Ascending aorta (tissue), 2 donors: ENCODE measurements at regions not wholly inside any gene's neighbourhood (a gene's known extent, or its start where the extent isn't known, plus 50 kb on each side); places are given as distances from the start of the nearest gene placed in this dataset.

Experiments used
- DNase-seq, 2 donors: peaks; one replicate each; pipeline ENCODE4 v3.0.0-alpha.2; 2019; ENCODE audit warnings: low spot score in 2 of 2
- H3K27ac ChIP-seq, 2 donors: fragments of 200-600 bp; sonication (generic); one replicate each; pipeline ENCODE4 v1.5.1; 2016 to 2017; ENCODE audit warnings: mild to moderate bottlenecking in 1 of 2
- H3K27me3 ChIP-seq: fragments of 200-600 bp; sonication (generic); one replicate; pipeline ENCODE4 v1.5.1; 2017
- H3K36me3 ChIP-seq, 2 donors: fragments of 200-600 bp; sonication (generic); one replicate each; pipeline ENCODE4 v1.5.1; 2016
- H3K4me1 ChIP-seq, 2 donors: fragments of 200-600 bp; sonication (generic); one replicate each; pipeline ENCODE4 v1.5.1; 2016 to 2017; ENCODE audit warnings: mild to moderate bottlenecking in 1 of 2
- H3K4me3 ChIP-seq, 2 donors: fragments of 200-600 bp; sonication (generic); one replicate each; pipeline ENCODE4 v1.5.1; 2016 to 2017; ENCODE audit warnings: mild to moderate bottlenecking in 1 of 2
- H3K9me3 ChIP-seq, 2 donors: fragments of 200-600 bp; sonication (generic); one replicate each; pipeline ENCODE4 v1.5.1; 2016
- intact Hi-C: fragments of 100-400 bp; cut with DNase I; formaldehyde crosslinking; loops from one replicate; pipeline ENCODE4 v1.15.1; 2023
- TF ChIP-seq, protein P1 (sequence below), 3 experiments: fragments of 200-600 bp in 2 of 3; fragments of 450-650 bp in 1 of 3; sonication (generic) in 2 of 3; IDR thresholded peaks; one replicate each; pipeline ENCODE4 v1.5.1; 2016 to 2019; ENCODE audit warnings: antibody characterized with exemption in 3 of 3, mild to moderate bottlenecking in 1 of 3, moderate library complexity in 1 of 3

DNA sequence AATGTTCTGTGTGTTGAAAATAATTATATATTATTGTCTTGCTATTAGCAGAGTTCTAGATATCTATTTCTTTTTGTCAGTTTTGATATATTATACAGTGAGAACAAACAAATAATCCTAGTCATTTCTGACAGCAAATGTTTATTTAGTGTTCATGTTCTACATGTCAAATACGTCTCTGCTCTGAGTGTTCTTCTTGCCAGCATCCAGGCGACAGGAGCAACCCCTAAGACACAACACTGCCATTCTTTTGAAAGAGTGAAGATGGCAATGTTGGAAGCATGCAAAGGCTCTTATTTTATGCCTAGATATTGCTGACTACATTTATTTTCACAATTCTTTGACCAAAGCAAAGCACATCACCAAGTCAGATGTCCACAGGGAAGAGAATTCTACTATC, 1556.6 kb upstream of the TMEFF2 start:
- H3K27ac ChIP-seq, result no peak overlapping the region
- no peak for DNase-seq
- H3K27me3 ChIP-seq, result no peaks in the 10 kb centered on the region
- H3K36me3 ChIP-seq, result no peaks in the 10 kb centered on the region
- intact Hi-C loops, result no loop called here
- H3K4me1 ChIP-seq, result no peaks in the 10 kb centered on the region
- TF ChIP-seq, protein P1, sequence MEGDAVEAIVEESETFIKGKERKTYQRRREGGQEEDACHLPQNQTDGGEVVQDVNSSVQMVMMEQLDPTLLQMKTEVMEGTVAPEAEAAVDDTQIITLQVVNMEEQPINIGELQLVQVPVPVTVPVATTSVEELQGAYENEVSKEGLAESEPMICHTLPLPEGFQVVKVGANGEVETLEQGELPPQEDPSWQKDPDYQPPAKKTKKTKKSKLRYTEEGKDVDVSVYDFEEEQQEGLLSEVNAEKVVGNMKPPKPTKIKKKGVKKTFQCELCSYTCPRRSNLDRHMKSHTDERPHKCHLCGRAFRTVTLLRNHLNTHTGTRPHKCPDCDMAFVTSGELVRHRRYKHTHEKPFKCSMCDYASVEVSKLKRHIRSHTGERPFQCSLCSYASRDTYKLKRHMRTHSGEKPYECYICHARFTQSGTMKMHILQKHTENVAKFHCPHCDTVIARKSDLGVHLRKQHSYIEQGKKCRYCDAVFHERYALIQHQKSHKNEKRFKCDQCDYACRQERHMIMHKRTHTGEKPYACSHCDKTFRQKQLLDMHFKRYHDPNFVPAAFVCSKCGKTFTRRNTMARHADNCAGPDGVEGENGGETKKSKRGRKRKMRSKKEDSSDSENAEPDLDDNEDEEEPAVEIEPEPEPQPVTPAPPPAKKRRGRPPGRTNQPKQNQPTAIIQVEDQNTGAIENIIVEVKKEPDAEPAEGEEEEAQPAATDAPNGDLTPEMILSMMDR (IDR thresholded peaks at IDR 0.05), result no peak
- H3K9me3 ChIP-seq, result no peaks in the 10 kb centered on the region
- H3K4me3 ChIP-seq, result no peak overlapping the region

DNA sequence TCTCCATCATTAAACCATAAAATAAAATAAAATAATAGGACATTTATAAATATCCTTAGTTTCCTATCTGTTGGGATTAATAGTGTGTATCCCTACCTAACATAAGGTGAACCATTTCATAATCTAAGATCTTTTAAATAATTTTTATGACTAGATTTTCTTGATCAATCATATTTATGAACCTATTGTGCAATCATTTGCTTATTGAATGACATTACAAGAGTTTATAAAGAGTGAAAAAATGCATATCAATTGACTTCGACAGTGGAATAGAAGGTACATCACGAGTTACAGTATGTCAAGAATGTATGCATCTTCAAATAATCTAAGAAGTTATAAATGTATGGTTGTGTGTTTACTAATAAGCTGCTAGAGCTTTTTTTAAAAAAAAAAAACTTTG, 1554.8 kb upstream of the TMEFF2 start:
- no peaks in the 10 kb centered on the region for H3K27me3 ChIP-seq
- no peaks in the 10 kb centered on the region for H3K4me1 ChIP-seq
- H3K27ac ChIP-seq, result no peak overlapping the region
- intact Hi-C loops, result no loop called here
- no peak for DNase-seq
- no peaks in the 10 kb centered on the region for H3K9me3 ChIP-seq
- no peaks in the 10 kb centered on the region for H3K36me3 ChIP-seq
- TF ChIP-seq, protein P1 (IDR thresholded peaks at IDR 0.05), result no peak
- H3K4me3 ChIP-seq, result no peak overlapping the region

DNA sequence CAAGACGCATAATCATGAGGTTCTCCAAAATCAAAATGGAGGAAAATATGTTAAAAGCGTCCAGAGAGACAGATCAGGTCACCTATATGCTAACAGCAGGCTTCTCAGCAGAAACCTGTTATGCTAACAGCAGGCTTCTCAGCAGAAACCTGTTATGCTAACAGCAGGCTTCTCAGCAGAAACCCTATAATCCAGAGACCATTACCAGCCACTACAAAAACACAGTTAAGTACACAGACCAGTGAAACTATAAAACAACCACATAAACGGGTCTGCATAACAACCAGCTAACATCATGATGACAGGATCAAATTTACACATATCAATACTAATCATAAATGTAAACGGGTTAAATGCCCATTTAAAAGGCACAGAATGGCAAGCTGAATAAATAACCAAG, 1548.4 kb upstream of the TMEFF2 start:
- Histone ChIP-seq H3K4me3 (no peak overlapping the region), H3K27ac (no peak overlapping the region), H3K36me3 (no peaks in the 10 kb centered on the region), H3K4me1 (no peaks in the 10 kb centered on the region), H3K9me3 (no peaks in the 10 kb centered on the region), H3K27me3 (no peaks in the 10 kb centered on the region)
- intact Hi-C loops, result no loop called here
- no peak for DNase-seq
- TF ChIP-seq, protein P1 (IDR thresholded peaks at IDR 0.05), result no peak

DNA sequence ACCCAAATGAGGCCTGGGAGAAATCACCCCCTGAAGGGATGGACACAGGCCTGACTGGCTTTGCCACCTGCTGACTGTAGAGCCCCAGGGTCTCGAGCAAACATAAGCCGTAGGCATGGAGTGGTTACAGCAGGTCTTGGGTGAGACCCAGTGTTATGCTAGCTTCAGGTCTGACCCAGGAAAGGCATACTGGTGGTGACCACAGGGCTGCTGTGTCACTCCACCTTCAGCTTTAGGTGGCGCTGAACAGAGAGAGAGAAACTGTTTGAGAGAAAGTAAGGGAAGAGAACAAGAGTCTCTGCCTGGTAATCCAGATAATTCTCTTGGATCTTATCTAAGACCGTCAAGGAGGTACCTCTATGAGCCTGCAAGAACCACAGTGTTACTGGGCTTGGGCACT, 1544.2 kb upstream of the TMEFF2 start:
- Histone ChIP-seq H3K36me3 (no peaks in the 10 kb centered on the region), H3K27ac (no peak overlapping the region), H3K4me1 (no peaks in the 10 kb centered on the region), H3K9me3 (no peaks in the 10 kb centered on the region), H3K4me3 (no peak overlapping the region), H3K27me3 (no peaks in the 10 kb centered on the region)
- TF ChIP-seq, protein P1 (IDR thresholded peaks at IDR 0.05), result no peak
- DNase-seq, result no peak
- intact Hi-C loops, result no loop called here

DNA sequence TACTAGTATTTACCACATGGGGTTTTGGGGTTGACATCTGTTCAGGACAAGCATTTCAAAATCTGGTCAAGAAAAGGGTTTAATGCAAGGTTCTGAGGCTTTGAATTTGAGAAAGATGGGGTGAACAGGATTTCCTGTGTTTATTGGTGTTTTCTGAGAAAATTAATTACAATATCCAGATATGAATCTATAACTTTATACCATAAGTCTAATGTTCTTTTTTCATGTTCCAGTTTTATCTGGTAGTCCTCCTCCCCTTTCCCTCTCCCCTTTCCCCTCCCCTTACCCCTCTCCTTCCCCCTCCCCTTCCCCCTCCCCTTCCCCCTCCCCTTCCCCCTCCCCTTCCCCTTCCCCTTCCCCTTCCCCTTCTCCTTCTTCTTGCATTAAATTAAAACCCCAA, 1518.2 kb upstream of the TMEFF2 start:
- no peak for DNase-seq
- Histone ChIP-seq H3K36me3 (no peaks in the 10 kb centered on the region), H3K9me3 (no peaks in the 10 kb centered on the region), H3K4me1 (no peaks in the 10 kb centered on the region), H3K27me3 (peaks cover under 1% of the 10 kb centered on the region), H3K27ac (no peak overlapping the region), H3K4me3 (no peak overlapping the region)
- intact Hi-C loops, result no loop called here
- TF ChIP-seq, protein P1 (IDR thresholded peaks at IDR 0.05), result no peak

DNA sequence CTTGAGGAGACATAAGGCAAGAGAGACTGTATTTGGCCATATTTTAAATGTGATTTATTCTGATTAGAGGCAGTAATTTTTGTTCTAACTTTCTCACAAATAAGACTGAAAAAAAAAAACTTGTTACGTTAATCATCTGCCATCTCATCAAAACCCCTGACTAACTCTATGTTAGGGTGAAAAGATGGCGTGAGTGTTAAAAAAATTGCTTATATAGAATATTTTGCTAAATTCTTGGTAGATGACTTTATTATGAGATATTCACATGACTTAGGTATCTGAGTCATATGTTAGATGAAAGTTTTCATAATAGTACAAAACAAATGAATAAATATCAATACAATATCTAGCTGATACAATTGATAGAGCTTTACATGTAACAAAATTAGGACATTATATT, 1508.7 kb upstream of the TMEFF2 start:
- Histone ChIP-seq H3K4me1 (no peaks in the 10 kb centered on the region), H3K27ac (no peak overlapping the region), H3K27me3 (no peaks in the 10 kb centered on the region), H3K4me3 (no peak overlapping the region), H3K9me3 (no peaks in the 10 kb centered on the region), H3K36me3 (no peaks in the 10 kb centered on the region)
- DNase-seq, result no peak
- TF ChIP-seq, protein P1 (IDR thresholded peaks at IDR 0.05), result no peak
- intact Hi-C loops, result no loop called here
